ENCODE measurements at regions not wholly inside any gene's neighbourhood (a gene's known extent, or its start where the extent isn't known, plus 50 kb on each side); places are given as distances from the start of the nearest gene placed in this dataset.

GRCh38 chr13:47158593-47158992 lies 261.7 kb upstream of the HTR2A start:
- no peak for TF ChIP-seq CTCF (IDR thresholded peaks at IDR 0.05; ENCODE audit: poor library complexity)
- no peak for TF ChIP-seq EZH2phosphoT487 (IDR thresholded peaks at IDR 0.05; ENCODE audit: low read depth, severe bottlenecking, unreplicated experiment)
- TF ChIP-seq EZH2 (IDR thresholded peaks at IDR 0.05; ENCODE audit: borderline replicate concordance), result no peak

All from hepatocyte (in vitro differentiated cells).